ENCODE measurements at regions not wholly inside any gene's neighbourhood (a gene's known extent, or its start where the extent isn't known, plus 50 kb on each side); places are given as distances from the start of the nearest gene placed in this dataset.

- Histone ChIP-seq H3K4me3 (ENCODE audit: low read length) (no peak overlapping the region), H3K4me1 (ENCODE audit: control insufficient read depth, insufficient read depth, low read length) (peaks cover 16% of the 10 kb centered on the region), H3K36me3 (ENCODE audit: control insufficient read depth, insufficient read depth, low read length, severe bottlenecking) (no peaks in the 10 kb centered on the region), H3K27me3 (replicated peaks; ENCODE audit: control insufficient read depth, insufficient read depth, low read length) (no peaks in the 10 kb centered on the region), H3K9ac (ENCODE audit: low read length) (no peak overlapping the region), H3K9me3 (ENCODE audit: control insufficient read depth, low read length) (peaks cover 25% of the 10 kb centered on the region)
- no peak for DNase-seq (ENCODE audit: low read depth)
Observed at GRCh38 chr14:96143906-96144305, 60.7 kb upstream of the BDKRB2 start.

- peak; percentile 93 for DNase-seq (ENCODE audit: low read depth)
- H3K36me3 ChIP-seq (ENCODE audit: control insufficient read depth, insufficient read depth, low read length, severe bottlenecking) = no peaks in the 10 kb centered on the region
- H3K4me3 ChIP-seq (ENCODE audit: low read length) = peak overlapping the region; percentile 48
- H3K27me3 ChIP-seq (replicated peaks; ENCODE audit: control insufficient read depth, insufficient read depth, low read length) = no peaks in the 10 kb centered on the region
- peak overlapping the region; percentile 59 for H3K9ac ChIP-seq (ENCODE audit: low read length)
- peaks cover 16% of the 10 kb centered on the region for H3K4me1 ChIP-seq (ENCODE audit: control insufficient read depth, insufficient read depth, low read length)
- H3K9me3 ChIP-seq (ENCODE audit: control insufficient read depth, low read length) = peaks cover 25% of the 10 kb centered on the region
Observed at GRCh38 chr14:96145116-96145864, 59.3 kb upstream of the BDKRB2 start.

GRCh38 chr14:96146131-96146771 lies 58.4 kb upstream of the BDKRB2 start:
- peak; percentile 85 for DNase-seq (ENCODE audit: low read depth)
- Histone ChIP-seq H3K27me3 (replicated peaks; ENCODE audit: control insufficient read depth, insufficient read depth, low read length) (no peaks in the 10 kb centered on the region), H3K9ac (ENCODE audit: low read length) (peak overlapping the region; percentile 59), H3K9me3 (ENCODE audit: control insufficient read depth, low read length) (peaks cover 25% of the 10 kb centered on the region), H3K36me3 (ENCODE audit: control insufficient read depth, insufficient read depth, low read length, severe bottlenecking) (no peaks in the 10 kb centered on the region), H3K4me1 (ENCODE audit: control insufficient read depth, insufficient read depth, low read length) (peaks cover 18% of the 10 kb centered on the region), H3K4me3 (ENCODE audit: low read length) (peak overlapping the region; percentile 48)

- H3K36me3 ChIP-seq (ENCODE audit: control insufficient read depth, insufficient read depth, low read length, severe bottlenecking) = no peaks in the 10 kb centered on the region
- DNase-seq (ENCODE audit: low read depth) = no peak
- no peaks in the 10 kb centered on the region for H3K27me3 ChIP-seq (replicated peaks; ENCODE audit: control insufficient read depth, insufficient read depth, low read length)
- H3K4me3 ChIP-seq (ENCODE audit: low read length) = no peak overlapping the region
- H3K4me1 ChIP-seq (ENCODE audit: control insufficient read depth, insufficient read depth, low read length) = peaks cover 22% of the 10 kb centered on the region
- H3K9ac ChIP-seq (ENCODE audit: low read length) = no peak overlapping the region
- peaks cover 17% of the 10 kb centered on the region for H3K9me3 ChIP-seq (ENCODE audit: control insufficient read depth, low read length)
Observed at GRCh38 chr14:96148631-96149030, 56.0 kb upstream of the BDKRB2 start.

GRCh38 chr14:96149131-96149530 lies 55.5 kb upstream of the BDKRB2 start:
- Histone ChIP-seq H3K9ac (ENCODE audit: low read length) (no peak overlapping the region), H3K9me3 (ENCODE audit: control insufficient read depth, low read length) (peaks cover 13% of the 10 kb centered on the region), H3K4me3 (ENCODE audit: low read length) (no peak overlapping the region), H3K27me3 (replicated peaks; ENCODE audit: control insufficient read depth, insufficient read depth, low read length) (no peaks in the 10 kb centered on the region), H3K36me3 (ENCODE audit: control insufficient read depth, insufficient read depth, low read length, severe bottlenecking) (no peaks in the 10 kb centered on the region), H3K4me1 (ENCODE audit: control insufficient read depth, insufficient read depth, low read length) (peaks cover 22% of the 10 kb centered on the region)
- DNase-seq (ENCODE audit: low read depth) = no peak

- Histone ChIP-seq H3K4me1 (ENCODE audit: control insufficient read depth, insufficient read depth, low read length) (peaks cover 18% of the 10 kb centered on the region), H3K4me3 (ENCODE audit: low read length) (no peak overlapping the region), H3K36me3 (ENCODE audit: control insufficient read depth, insufficient read depth, low read length, severe bottlenecking) (no peaks in the 10 kb centered on the region), H3K27me3 (replicated peaks; ENCODE audit: control insufficient read depth, insufficient read depth, low read length) (no peaks in the 10 kb centered on the region), H3K9me3 (ENCODE audit: control insufficient read depth, low read length) (peaks cover 13% of the 10 kb centered on the region), H3K9ac (ENCODE audit: low read length) (no peak overlapping the region)
- DNase-seq (ENCODE audit: low read depth) = no peak
Observed at GRCh38 chr14:96150214-96150613, 54.4 kb upstream of the BDKRB2 start.

GRCh38 chr14:96151242-96151641 lies 53.4 kb upstream of the BDKRB2 start:
- no peak overlapping the region for H3K9ac ChIP-seq (ENCODE audit: low read length)
- no peaks in the 10 kb centered on the region for H3K27me3 ChIP-seq (replicated peaks; ENCODE audit: control insufficient read depth, insufficient read depth, low read length)
- no peaks in the 10 kb centered on the region for H3K36me3 ChIP-seq (ENCODE audit: control insufficient read depth, insufficient read depth, low read length, severe bottlenecking)
- H3K4me1 ChIP-seq (ENCODE audit: control insufficient read depth, insufficient read depth, low read length) = peaks cover 11% of the 10 kb centered on the region
- H3K9me3 ChIP-seq (ENCODE audit: control insufficient read depth, low read length) = peaks cover 13% of the 10 kb centered on the region
- DNase-seq (ENCODE audit: low read depth) = no peak
- no peak overlapping the region for H3K4me3 ChIP-seq (ENCODE audit: low read length)

- no peak for DNase-seq (ENCODE audit: low read depth)
- Histone ChIP-seq H3K4me3 (ENCODE audit: low read length) (no peak overlapping the region), H3K36me3 (ENCODE audit: control insufficient read depth, insufficient read depth, low read length, severe bottlenecking) (no peaks in the 10 kb centered on the region), H3K27me3 (replicated peaks; ENCODE audit: control insufficient read depth, insufficient read depth, low read length) (no peaks in the 10 kb centered on the region), H3K4me1 (ENCODE audit: control insufficient read depth, insufficient read depth, low read length) (peaks cover 6% of the 10 kb centered on the region), H3K9me3 (ENCODE audit: control insufficient read depth, low read length) (peaks cover 4% of the 10 kb centered on the region), H3K9ac (ENCODE audit: low read length) (no peak overlapping the region)
Observed at GRCh38 chr14:96153003-96153402, 51.6 kb upstream of the BDKRB2 start.
